Esophagus squamous epithelium (tissue), 5 donors: ENCODE measurements at regions not wholly inside any gene's neighbourhood (a gene's known extent, or its start where the extent isn't known, plus 50 kb on each side); places are given as distances from the start of the nearest gene placed in this dataset.

Experiments used
- DNase-seq: peaks from one replicate; lab custom pipeline; 2025; lab: John Stamatoyannopoulos, UW
- H3K27ac ChIP-seq, 4 donors: fragments of 200-600 bp; sonication (generic); one replicate each; pipeline ENCODE4 v1.5.1; 2016 to 2019; ENCODE audit warnings: mild to moderate bottlenecking in 1 of 4
- H3K27me3 ChIP-seq, 4 donors: fragments of 200-600 bp; sonication (generic); 1 replicate in 3 of 4; 2 replicates in 1 of 4; pipeline versions ENCODE4 v1.5.1 to v1.6.0; 2017 to 2021; ENCODE audit warnings: antibody characterized with exemption in 1 of 4
- H3K36me3 ChIP-seq, 3 donors: fragments of 200-600 bp; sonication (generic); one replicate each; pipeline ENCODE4 v1.5.1; 2016 to 2019
- H3K4me1 ChIP-seq, 3 donors: fragments of 200-600 bp; sonication (generic); one replicate each; pipeline ENCODE4 v1.5.1; 2017 to 2019
- H3K4me3 ChIP-seq, 4 donors: fragments of 200-600 bp; sonication (generic); 1 replicate in 3 of 4; 2 replicates in 1 of 4; pipeline ENCODE4 v1.5.1; 2016 to 2019; ENCODE audit warnings: mild to moderate bottlenecking in 2 of 4, moderate library complexity in 1 of 4
- H3K9me3 ChIP-seq, 3 donors: fragments of 200-600 bp; sonication (generic); one replicate each; pipeline ENCODE4 v1.5.1; 2016 to 2019
- CTCF ChIP-seq, 6 experiments: fragments of 450-650 bp in 4 of 6; fragments of 200-600 bp in 2 of 6; sonication (generic) in 2 of 6; IDR thresholded peaks; one replicate each; pipeline ENCODE4 v1.5.1; 2016 to 2019; ENCODE audit warnings: antibody characterized with exemption in 6 of 6, mild to moderate bottlenecking in 4 of 6, moderate library complexity in 4 of 6
- POLR2A ChIP-seq, 4 donors: fragments of 450-650 bp; IDR thresholded peaks; one replicate each; pipeline ENCODE4 v1.6.1; 2017; ENCODE audit warnings: antibody characterized with exemption in 4 of 4, mild to moderate bottlenecking in 4 of 4, moderate library complexity in 3 of 4
- WGBS, 2 donors: methylation state at CpG; one replicate each; pipeline ENCODE4 v1.1.5; 2018; 5-methylcytosine and 5-hydroxymethylcytosine counted together
- intact Hi-C: fragments of 100-400 bp; cut with DNase I; formaldehyde crosslinking; loops from one replicate; pipeline ENCODE4 v1.15.0; 2022
- donor health status: DM: yes; HTN: yes; CAD: no.

- Histone ChIP-seq H3K9me3 (no peaks in the 10 kb centered on the region), H3K36me3 (no peaks in the 10 kb centered on the region), H3K4me1 (no peaks in the 10 kb centered on the region), H3K27me3 (no peaks in the 10 kb centered on the region), H3K27ac (no peak overlapping the region), H3K4me3 (no peak overlapping the region)
- intact Hi-C loops = no loop called here
- no peak for DNase-seq
- 21 to 23% methylated on average over 2 of the region's 2 CpGs for WGBS, 2 donors
- no peak for TF ChIP-seq POLR2A (IDR thresholded peaks at IDR 0.05)
- no peak for TF ChIP-seq CTCF (IDR thresholded peaks at IDR 0.05)
Measured at GRCh38 chr4:162350331-162350730, 186.5 kb upstream of the FSTL5 start.

GRCh38 chr4:162349395-162349794 lies 185.6 kb upstream of the FSTL5 start:
- no peak overlapping the region for H3K4me3 ChIP-seq
- no peak for TF ChIP-seq POLR2A (IDR thresholded peaks at IDR 0.05)
- no peak for TF ChIP-seq CTCF (IDR thresholded peaks at IDR 0.05)
- intact Hi-C loops = no loop called here

GRCh38 chr4:162347842-162348213 lies 184.0 kb upstream of the FSTL5 start:
- Histone ChIP-seq H3K4me3 (no peak overlapping the region), H3K36me3 (no peaks in the 10 kb centered on the region), H3K4me1 (no peaks in the 10 kb centered on the region), H3K27me3 (no peaks in the 10 kb centered on the region), H3K9me3 (no peaks in the 10 kb centered on the region), H3K27ac (no peak overlapping the region)
- TF ChIP-seq POLR2A (IDR thresholded peaks at IDR 0.05) (no peak), CTCF (IDR thresholded peaks at IDR 0.05) (no peak)
- DNase-seq = no peak
- intact Hi-C loops = no loop called here
- WGBS, 2 donors = 27 to 50% methylated on average over 3 of the region's 3 CpGs

More at GRCh38 chr4:162349395-162349794, 185.6 kb upstream of the FSTL5 start:
- Histone ChIP-seq H3K36me3 (no peaks in the 10 kb centered on the region), H3K9me3 (no peaks in the 10 kb centered on the region), H3K4me1 (no peaks in the 10 kb centered on the region), H3K27me3 (no peaks in the 10 kb centered on the region), H3K27ac (no peak overlapping the region)
- 77 to 80% methylated on average over 2 of the region's 2 CpGs for WGBS, 2 donors
- DNase-seq = no peak

- H3K27me3 ChIP-seq = no peaks in the 10 kb centered on the region
- H3K36me3 ChIP-seq = no peaks in the 10 kb centered on the region
- intact Hi-C loops = no loop called here
- no peak overlapping the region for H3K4me3 ChIP-seq
- no peaks in the 10 kb centered on the region for H3K4me1 ChIP-seq
- no peak overlapping the region for H3K27ac ChIP-seq
- DNase-seq = no peak
- no peaks in the 10 kb centered on the region for H3K9me3 ChIP-seq
- TF ChIP-seq CTCF (IDR thresholded peaks at IDR 0.05) (no peak), POLR2A (IDR thresholded peaks at IDR 0.05) (no peak)
- 10 to 14% methylated on average over 2 of the region's 2 CpGs for WGBS, 2 donors
Measured at GRCh38 chr4:162347156-162347841, 183.5 kb upstream of the FSTL5 start.

- no peak overlapping the region for H3K27ac ChIP-seq
- TF ChIP-seq CTCF (IDR thresholded peaks at IDR 0.05) = no peak
- no peak for TF ChIP-seq POLR2A (IDR thresholded peaks at IDR 0.05)
- 0 to 30% methylated on average over 1 of the region's 1 CpG for WGBS, 2 donors
Measured at GRCh38 chr4:162343967-162344366, 180.2 kb upstream of the FSTL5 start.

More at GRCh38 chr4:162343967-162344366, 180.2 kb upstream of the FSTL5 start:
- Histone ChIP-seq H3K4me1 (no peaks in the 10 kb centered on the region), H3K27me3 (no peaks in the 10 kb centered on the region), H3K36me3 (no peaks in the 10 kb centered on the region), H3K4me3 (no peak overlapping the region), H3K9me3 (no peaks in the 10 kb centered on the region)
- intact Hi-C loops = no loop called here
- DNase-seq = no peak
